Cerebellar cortex (tissue), 1 donor: ENCODE measurements at regions not wholly inside any gene's neighbourhood (a gene's known extent, or its start where the extent isn't known, plus 50 kb on each side); places are given as distances from the start of the nearest gene placed in this dataset.
"Not testable (repeated sequence)": the region's sequence is repeated elsewhere in the genome, so short reads cannot be mapped to it uniquely, and the experiment has no call there.

Experiments used
- DNase-seq: peaks from one replicate; pipeline ENCODE4 v3.0.0-alpha.2; 2015; ENCODE audit warnings: low spot score

DNA sequence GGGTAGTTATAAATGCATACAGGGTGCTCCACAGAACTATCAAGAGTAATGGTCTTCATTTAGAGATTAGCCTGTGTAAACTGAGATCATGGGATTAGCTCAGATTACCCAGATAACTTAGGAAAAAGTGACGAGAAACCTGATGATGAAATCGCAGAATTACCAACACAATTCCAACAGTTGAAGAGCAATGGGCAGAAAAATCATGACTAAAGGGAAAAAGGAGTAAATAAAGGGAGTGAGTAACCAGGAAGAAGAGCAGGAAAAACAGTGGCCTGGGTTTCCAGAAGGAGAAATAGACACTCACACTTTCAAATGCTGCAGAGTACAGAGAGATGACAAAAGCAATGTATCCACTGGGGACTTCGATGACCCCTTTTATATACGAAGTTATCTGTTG, 817.3 kb downstream of the TRIML1 start:
- DNase-seq: no peak

DNA sequence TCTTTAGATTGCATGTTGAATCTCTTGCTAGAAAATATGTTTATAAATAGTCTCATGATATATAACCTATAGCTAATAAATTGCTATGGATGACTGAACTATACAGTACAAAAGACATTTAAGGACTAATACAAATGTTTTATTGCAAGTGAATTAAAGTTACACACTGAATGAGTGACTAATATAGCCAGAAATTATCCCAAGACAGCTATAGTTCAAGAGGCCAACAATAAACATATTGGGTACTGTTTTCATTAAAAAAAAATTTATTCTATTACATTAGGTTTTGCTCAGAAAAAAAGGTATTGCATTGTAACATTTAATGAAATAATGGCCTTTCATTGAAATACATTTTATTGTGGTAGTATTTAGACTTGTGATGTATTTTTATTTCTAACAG, 819.1 kb downstream of the TRIML1 start:
- DNase-seq: no peak

DNA sequence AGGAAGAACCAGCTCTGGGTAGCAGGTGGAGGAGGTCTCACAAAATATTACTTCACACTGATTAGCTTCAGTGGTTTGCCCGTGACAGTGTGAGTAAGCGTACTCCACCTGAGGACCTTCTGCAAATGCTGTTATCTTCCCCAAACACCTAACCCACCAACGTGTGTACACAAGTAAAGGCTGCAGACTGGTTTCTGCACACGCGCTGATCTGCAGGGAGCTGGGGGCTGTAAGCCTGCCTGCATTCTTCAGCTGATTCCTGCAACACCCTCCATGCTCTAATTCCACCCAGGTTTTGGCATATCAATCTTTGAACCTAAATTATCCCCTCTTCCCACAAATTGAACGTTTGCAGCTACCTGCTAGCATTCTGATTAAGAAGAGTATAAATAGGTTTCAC, 820.2 kb downstream of the TRIML1 start:
- no peak for DNase-seq

DNA sequence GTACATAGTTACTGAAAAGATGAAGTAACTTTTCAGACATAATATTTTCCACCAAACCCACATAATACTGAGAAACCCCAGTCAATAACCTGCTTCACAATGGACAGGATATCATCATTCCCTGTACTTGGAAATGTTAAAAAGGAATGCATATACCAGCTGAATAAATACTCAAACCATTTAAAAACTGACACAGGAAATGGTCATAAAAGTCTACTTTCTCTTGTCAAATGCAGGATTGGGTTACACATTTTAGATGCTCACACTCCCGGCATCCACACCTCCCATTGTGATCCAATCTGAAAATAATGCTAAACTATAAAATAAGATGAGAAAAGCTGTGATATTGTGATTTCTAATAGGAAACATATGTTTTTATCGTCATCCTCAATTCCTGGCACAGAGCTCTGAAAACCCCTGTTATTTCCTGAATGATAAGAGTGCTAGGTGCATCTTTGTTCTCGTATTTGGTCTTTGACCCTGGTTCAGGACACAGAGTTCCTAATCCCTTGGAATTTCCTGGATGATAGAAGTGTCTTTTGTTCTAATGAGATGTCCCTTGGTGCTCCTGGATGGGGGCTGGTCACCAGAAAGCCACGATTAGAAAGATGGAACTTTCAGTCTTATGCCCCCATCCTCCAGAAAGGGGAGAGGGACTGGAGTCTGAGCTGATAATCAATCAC, 821.3 kb downstream of the TRIML1 start:
- DNase-seq: no peak

DNA sequence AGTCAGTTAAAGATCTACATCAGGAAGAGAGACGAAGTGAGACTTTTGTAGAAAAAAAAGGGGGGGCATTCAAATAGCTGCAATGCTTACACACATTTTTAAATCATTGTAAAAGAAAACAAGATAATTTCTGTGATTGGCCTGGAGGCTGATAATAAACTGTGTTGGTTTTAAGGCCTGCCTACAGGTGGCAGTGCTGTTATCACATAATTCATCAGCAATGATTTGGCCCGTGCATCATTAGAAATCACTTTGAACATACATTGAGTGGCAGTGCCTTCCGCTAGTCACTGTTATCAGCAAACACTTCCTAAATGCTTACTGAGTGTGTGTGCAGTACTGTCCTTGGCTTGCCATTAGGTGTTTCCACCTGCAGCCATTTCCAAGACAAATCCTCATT, 831.9 kb downstream of the TRIML1 start:
- no peak for DNase-seq

DNA sequence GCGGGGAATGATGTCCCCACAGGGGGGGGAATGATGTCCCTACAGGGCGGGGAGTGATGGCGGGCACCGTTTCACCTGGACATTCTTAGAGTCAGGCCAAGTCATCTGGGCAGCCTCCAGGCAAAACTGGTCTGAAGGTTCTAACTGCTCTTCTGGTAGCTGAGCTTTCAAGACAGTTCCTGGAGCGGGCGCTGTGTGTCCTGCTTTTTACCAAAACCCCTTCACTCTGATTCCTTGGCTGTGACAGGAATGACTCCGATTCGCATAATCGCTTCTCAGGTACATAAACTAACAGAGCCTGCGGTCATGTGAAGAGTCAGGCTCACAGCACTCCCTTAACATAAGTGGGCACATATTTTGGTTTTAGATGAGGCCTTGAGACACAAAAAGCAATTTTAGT, 836.0 kb downstream of the TRIML1 start:
- no peak for DNase-seq

DNA sequence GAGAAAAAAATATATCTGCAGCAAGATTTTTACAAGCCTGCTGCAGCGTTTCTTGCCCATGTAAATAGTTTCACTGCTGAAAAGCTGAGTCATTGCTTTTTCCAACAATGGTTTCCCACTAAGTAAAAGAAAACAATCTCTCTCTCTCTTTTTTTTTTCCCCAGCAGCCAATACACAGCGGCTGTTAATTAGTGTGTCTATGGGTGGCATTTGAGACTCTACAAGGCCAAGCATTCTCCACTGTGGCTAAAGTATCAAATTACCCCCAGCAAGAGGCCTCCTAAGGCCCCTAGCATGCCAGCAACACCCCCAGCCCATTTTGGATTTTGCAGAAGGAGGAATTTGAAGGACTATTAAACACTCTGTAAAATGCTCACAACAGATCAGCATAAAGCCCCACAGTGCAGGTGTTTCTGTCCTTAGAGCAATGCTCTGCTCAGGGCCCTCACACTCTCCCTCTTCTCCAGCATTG, 837.4 kb downstream of the TRIML1 start:
- no peak for DNase-seq

DNA sequence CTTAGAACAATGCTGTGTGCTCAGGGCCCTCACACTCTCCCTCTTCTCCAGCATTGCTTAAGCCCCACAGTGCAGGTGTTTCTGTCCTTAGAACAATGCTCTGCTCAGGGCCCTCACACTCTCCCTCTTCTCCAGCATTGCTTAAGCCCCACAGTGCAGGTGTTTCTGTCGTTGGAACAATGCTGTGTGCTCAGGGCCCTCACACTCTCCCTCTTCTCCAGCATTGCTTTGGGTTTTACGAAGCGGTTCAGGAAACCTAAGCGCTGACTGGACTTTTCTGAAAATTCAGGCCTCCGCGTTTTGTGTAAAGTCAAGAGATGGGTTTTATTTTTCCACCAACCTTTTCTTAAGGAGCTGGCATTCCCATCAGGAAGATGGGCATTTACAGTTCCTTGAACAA, 838.0 kb downstream of the TRIML1 start:
- not testable (repeated sequence) for DNase-seq

DNA sequence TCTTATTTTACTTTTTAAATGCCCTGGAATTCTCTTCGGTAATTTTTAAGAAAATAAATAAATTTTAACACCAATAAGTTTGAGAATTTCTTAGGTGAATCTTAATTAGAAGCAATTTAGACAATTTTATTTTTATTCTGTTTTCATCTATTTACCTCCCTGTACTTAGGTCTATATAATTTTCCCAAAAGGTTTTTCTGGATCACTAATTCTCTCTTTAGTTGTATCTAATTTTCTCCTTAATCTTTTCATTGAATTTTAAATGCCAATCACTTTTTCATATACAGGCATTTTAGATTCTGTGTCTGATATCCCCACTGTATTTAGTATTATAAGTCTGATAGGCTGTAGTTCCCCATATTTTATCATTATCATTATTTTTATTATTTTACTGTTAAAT, 845.3 kb downstream of the TRIML1 start:
- no peak for DNase-seq

DNA sequence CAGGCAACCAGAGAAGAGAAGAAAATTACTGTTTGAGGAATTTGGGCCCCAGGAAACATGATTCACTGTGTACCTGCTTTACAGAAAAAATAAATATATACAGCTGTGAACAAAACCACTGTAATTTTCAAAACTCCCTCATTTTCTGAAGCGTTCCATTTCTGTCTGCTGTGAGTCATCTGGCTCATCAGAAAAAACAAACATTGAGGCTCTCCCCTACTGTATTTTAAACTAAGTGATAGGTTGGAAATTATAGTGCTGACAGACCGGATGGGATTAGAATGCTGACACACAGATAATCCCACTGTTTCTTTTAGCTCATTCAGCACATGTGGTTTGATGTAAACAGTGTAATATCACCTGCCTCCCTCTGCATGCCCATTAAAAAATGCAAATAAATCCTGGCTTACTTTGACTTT, 847.0 kb downstream of the TRIML1 start:
- DNase-seq: no peak

DNA sequence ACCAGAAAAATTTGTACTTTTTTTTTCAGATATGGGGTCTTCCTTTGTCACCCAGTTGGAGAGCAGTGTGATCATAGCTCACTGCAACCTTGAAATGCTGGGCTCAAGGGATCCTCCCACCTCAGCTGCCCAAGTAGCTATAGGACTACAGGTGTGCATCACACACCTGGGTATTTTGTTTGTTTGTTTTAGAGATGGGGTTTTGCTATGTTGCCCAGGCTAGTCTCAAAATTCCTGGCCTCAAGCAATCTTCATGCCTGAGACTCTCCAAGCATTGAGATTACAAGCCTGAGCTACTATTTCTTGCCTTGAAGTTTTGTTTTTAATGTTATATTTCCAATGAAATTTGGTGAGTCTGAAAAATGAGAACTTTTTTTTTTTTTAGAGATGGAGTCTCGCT, 847.8 kb downstream of the TRIML1 start:
- no peak for DNase-seq

DNA sequence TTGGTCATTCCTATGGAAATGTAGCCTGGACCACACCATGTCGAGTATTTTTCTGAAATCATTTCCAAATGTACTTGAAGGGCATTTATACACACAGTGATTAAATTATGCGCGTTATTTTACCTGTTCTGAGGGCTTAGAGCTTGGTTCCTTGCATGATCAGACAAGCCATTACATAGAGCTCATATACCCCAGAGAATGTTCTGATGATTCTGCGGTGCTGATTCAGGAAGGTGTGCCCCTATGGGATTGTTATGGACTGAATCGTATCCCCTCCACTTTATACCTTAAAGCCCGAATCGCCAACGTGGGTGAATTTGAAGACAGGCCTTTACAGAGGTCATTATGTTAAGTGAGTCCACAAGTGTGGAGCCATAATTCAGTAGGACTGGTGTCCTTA, 848.9 kb downstream of the TRIML1 start:
- no peak for DNase-seq

DNA sequence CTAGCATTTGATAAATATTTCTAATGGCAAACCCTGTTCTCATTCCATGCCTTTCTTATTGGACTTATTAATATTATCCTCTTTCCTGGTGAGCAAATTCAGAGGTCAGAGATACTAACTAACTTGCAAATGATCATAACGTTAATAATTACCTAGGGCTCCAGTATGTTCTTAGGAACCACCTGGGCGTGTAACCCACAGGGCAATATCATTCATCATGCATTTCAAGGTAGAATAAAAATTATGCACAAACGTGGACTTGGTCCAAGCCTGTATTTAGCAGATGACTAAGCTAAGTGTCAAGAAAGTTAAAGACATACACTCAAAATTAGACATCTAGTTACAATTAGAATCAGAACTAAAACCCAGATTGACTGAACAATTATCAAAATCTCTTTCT, 850.1 kb downstream of the TRIML1 start:
- no peak for DNase-seq

DNA sequence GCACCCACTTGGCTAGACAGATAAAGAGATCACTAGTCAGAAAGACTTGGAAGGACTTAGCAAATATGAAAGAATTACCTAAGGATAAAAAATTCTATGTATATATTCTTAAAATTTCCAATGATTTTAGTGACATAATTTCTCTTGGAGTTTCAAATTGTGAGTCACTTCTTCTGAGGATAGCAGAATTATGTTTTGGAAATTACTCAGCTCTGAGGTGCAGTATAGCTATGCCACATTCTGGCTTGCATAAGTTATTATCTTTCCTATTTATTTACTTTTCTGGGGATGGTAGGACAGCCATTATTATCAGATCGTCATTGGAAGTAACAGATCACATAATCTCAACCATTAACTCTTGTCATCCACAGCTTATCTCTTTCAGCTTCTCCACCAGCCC, 853.5 kb downstream of the TRIML1 start:
- no peak for DNase-seq

DNA sequence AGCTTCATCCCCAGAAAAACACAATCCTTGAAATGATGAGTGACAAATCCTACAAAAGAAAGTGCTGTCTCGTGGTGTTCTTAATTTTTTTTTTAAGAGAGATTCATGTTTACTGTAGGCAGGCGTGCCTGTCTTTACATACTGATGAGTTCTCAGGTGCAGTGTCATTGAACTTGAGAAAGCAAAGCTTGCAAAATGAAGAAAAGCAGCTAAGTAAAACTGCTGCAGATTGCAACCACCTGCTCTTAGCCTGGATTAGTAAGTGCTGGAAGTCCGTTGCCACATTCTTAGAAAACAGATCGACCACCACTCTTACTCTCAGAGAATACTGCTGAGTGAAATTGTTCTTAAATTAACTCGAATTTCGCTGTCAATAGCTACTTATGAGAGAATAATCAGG, 854.6 kb downstream of the TRIML1 start:
- DNase-seq: no peak

DNA sequence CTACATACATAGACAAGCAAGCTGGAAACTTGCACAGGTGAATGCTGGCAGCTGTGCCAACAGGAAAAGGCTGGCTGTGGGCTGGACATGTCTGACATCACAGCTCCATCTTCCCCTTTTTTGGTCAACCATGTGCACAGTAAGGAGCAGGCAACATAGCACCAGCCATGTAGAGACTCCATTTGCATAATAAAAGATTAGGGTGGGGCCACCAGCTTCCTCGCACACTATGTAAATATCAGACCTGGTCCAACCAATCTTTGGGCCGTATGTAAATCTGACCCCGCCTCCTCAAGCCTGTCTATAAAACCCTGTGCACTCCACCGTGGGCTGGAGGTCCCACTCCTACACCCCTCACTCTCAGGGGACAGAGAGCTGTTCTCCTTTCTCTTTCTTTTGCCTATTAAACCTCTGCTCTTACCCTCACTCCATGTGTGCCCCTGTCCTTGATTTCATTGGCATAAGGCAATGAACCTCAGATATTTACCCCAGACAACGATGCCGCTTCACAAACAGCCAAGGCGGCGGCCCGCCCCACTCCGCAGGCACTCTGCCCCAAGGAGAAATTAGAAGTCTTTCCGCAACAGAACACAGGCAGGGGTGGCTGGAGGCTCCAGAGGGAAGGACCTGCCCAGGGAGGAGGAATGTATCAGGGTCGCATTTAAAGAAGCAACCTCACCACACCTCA, 862.2 kb downstream of the TRIML1 start:
- DNase-seq: no peak

DNA sequence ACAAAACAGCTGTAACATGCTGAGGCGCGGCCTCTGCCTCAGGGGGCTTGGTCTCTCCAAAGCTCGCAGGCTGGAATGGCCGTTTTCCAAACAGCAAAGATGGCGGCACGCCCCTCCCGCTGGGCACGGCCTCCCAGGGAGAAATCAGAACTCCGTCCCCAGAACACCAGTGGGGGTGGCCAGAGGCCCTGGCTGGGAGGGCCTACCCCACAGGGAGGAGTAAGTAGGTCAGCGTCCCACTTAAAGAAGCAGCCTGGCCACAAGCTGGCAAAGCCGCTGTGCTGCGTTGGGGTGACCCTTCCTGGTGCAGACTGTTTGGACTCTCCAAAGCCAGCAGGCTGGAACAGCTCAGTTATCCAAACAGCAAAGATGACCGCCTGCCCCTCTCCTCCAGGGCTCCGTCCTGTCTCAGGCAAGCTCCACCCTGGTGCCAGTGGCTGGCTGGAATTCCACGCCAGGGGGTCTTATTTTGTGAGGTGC, 862.8 kb downstream of the TRIML1 start:
- no peak for DNase-seq

DNA sequence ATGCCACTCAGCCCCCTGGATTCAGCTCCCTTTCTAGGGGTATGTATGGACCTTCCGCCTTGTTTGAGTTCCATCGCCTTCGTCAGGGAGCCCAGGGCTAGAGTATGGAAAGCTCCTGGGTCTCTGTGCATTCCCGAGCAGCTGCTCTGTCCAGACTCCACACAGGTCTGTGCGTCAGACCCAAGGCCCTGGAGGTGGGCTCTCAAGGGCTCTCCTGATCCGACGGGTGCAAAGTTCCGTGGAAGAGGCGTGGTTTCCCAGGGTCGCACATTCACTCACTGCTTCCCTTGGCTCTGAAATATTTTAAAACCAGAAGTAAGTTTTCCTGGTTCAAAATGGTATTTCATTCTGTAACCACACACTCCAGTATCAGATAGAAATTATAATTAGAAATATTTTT, 863.2 kb downstream of the TRIML1 start:
- DNase-seq: no peak

DNA sequence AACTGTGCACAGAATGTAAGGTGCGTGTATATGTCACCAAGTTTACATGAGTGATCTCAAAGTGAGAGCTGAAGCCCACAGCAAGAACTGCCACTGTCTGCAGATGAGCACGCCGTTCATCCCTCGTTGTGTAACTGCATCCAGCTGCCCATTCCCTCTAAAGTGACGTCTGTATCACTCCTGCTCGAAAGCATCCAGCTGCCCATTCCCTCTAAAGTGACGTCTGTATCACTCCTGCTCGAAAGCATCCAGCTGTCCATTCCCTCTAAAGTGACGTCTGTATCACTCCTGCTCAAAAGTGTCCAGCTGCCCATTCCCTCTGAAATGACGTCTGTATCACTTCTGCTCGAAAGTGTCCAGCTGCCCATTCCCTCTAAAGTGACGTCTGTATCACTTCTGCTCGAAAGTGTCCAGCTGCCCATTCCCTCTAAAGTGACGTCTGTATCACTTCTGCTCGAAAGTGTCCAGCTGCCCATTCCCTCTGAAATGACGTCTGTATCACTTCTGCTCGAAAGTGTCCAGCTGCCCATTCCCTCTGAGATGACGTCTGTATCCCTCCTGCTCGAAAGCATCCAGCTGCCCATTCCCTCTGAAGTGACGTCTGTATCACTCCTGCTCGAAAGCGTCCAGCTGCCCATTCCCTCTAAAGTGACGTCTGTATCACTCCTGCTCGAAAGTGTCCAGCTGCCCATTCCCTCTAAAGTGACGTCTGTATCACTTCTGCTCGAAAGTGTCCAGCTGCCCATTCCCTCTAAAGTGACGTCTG, 871.4 kb downstream of the TRIML1 start:
- DNase-seq: not testable (repeated sequence)

DNA sequence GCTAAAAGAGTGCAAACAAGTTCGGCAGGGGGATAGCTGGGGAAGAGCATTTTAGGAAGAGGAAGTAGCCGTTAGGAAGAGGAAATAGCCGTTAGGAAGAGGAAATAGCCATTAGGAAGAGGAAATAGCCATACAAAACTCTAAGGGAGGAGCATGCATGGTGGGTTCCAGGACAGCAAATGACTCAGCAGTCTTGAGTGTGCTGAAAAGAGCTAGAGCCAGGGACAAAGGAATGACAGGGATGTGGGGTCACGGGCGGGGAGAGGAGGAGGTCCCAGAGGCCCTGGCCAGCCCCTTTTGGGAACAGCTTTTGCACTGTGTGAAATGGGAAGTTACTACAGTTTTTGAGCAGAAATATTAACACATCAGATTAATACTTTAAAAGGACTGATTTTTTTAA, 882.6 kb downstream of the TRIML1 start:
- DNase-seq: no peak

DNA sequence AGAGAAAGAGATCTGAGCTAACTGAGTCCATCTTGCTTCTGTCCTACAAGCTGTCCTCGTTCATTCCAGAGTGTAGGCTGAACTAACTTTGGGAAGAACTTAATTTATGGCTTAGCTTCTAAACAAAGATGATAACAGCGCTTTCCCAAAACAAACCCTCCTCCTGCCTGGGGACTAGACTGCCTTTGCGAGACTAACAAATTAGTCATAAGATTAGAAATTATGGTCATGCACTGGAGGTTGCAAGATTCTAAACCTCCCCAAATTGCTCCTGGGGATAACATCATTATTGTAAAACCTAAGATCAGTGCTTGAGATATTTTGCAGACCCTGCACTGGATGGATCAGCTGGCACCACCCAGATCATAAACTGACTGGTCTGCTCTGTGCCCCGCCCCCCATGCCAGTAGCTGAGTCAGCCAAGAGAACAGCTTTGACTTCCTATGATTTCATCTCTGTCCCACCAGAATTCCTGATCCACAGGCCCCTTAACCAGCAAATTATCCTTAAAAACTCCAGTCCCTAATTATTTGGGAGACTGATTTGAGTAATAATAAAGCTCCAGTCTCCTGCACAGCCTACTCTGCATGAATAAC, 883.3 kb downstream of the TRIML1 start:
- DNase-seq: no peak

DNA sequence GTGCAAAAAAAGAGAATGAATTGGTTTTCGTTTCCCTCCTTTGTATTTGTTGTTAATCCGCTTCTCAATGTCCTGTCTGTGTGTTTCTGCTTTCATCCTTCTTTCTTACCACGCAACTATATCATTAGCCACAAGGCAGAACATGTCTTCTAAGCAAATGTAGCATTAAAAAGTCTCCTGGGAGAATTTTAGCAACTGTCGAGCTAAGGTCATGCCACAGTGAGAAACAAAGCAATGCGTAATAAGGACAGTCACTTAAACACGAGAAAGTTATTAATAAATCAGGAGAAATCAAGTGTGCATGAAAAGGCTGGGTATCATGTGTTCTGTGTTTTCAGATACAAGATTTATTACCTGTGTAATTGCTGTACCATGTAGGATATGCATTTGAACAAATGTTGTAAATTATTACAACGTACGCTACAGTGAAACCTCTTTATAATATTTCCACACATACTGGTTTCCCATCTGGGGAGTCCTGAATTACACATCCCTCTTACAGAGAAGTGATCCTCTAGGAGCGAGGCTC, 890.8 kb downstream of the TRIML1 start:
- no peak for DNase-seq
